ENCODE measurements at regions not wholly inside any gene's neighbourhood (a gene's known extent, or its start where the extent isn't known, plus 50 kb on each side); places are given as distances from the start of the nearest gene placed in this dataset.

GRCh38 chr9:107940616-107941595, 451.3 kb upstream of the KLF4 start:
- no peak for TF ChIP-seq CTCF (IDR thresholded peaks at IDR 0.05)

GRCh38 chr9:107938801-107939386, 449.3 kb upstream of the KLF4 start:
- no peak for TF ChIP-seq CTCF (IDR thresholded peaks at IDR 0.05)

- TF ChIP-seq CTCF (IDR thresholded peaks at IDR 0.05): no peak
Observed at GRCh38 chr9:107935931-107936330, 446.4 kb upstream of the KLF4 start.

- no peak for TF ChIP-seq CTCF (IDR thresholded peaks at IDR 0.05)
Observed at GRCh38 chr9:107933516-107933915, 443.9 kb upstream of the KLF4 start.

GRCh38 chr9:107933097-107933496, 443.5 kb upstream of the KLF4 start:
- TF ChIP-seq CTCF (IDR thresholded peaks at IDR 0.05): no peak

- no peak for TF ChIP-seq CTCF (IDR thresholded peaks at IDR 0.05)
Observed at GRCh38 chr9:107932601-107933000, 443.0 kb upstream of the KLF4 start.

- no peak for TF ChIP-seq CTCF (IDR thresholded peaks at IDR 0.05)
Observed at GRCh38 chr9:107932046-107932445, 442.5 kb upstream of the KLF4 start.

All from LNCAP (cell line).